ENCODE measurements at regions not wholly inside any gene's neighbourhood (a gene's known extent, or its start where the extent isn't known, plus 50 kb on each side); places are given as distances from the start of the nearest gene placed in this dataset.

DNA sequence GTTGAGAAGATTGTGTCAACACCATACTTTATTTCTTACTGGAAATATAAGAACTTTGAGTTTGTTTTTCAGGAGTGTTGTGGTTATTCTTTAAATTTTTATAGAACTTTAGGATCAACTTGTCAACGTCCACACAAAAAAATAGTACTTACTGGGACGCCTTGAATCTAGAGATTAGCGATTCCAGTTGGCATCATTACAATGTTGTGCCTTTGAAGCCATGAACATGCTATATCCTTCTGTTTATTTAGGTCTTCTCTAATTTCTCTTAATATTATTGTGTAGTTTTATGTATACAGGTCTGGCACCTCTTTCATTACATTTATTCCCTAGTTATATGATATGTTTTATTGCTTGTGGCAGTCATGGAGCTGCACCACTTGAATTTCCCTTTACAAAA is 320.8 kb upstream of the CCDC196 start:
- no peak overlapping the region for H2AFZ ChIP-seq (replicated peaks; ENCODE audit: low read length, poor library complexity)
- H2BK5ac ChIP-seq (ENCODE audit: low read depth, low read length, poor library complexity, severe bottlenecking), result no peak overlapping the region
- H3K4me2 ChIP-seq (ENCODE audit: low read depth, low read length), result no peak overlapping the region
- no peak overlapping the region for H3K14ac ChIP-seq (replicated peaks; ENCODE audit: low read depth, low read length)
- POLR2A ChIA-PET (ENCODE audit: unreplicated experiment), result no interaction called here
- H2BK15ac ChIP-seq (ENCODE audit: low read depth, low read length), result no peak overlapping the region
- no peak overlapping the region for H4K91ac ChIP-seq (ENCODE audit: insufficient read depth, low read depth, low read length)
- no peak overlapping the region for H3K18ac ChIP-seq (ENCODE audit: low read depth, low read length)
- H2BK20ac ChIP-seq (ENCODE audit: low read depth, low read length), result no peak overlapping the region
- DNase-seq (no peak), ATAC-seq (ENCODE audit: low read depth) (no peak)
- TF ChIP-seq RFX5 (IDR thresholded peaks at IDR 0.05; ENCODE audit: low read depth, low read length) (no peak), FOS (IDR thresholded peaks at IDR 0.05; ENCODE audit: low read depth, low read length) (no peak), MAZ (IDR thresholded peaks at IDR 0.05; ENCODE audit: borderline replicate concordance, low read depth, low read length) (no peak), POLR2A (IDR thresholded peaks at IDR 0.05; ENCODE audit: low read depth, low read length) (no peak), CHD1 (IDR thresholded peaks at IDR 0.05; ENCODE audit: low read depth, low read length) (no peak), NFE2L2 (IDR thresholded peaks at IDR 0.05; ENCODE audit: low read depth, low read length) (no peak), MXI1 (IDR thresholded peaks at IDR 0.05; ENCODE audit: borderline replicate concordance, low read depth, low read length) (no peak)
- TF ChIP-seq, protein P1, sequence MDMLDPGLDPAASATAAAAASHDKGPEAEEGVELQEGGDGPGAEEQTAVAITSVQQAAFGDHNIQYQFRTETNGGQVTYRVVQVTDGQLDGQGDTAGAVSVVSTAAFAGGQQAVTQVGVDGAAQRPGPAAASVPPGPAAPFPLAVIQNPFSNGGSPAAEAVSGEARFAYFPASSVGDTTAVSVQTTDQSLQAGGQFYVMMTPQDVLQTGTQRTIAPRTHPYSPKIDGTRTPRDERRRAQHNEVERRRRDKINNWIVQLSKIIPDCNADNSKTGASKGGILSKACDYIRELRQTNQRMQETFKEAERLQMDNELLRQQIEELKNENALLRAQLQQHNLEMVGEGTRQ (IDR thresholded peaks at IDR 0.05; ENCODE audit: low read depth, low read length), result no peak
- H3K4me3 ChIP-seq (ENCODE audit: insufficient read depth, low read depth, low read length), result no peak overlapping the region
- H4K8ac ChIP-seq (ENCODE audit: low read depth in 2 of 2, low read length in 2 of 2), result no peak overlapping the region
- no peak overlapping the region for H4K5ac ChIP-seq (ENCODE audit: low read depth, low read length)
- no peak overlapping the region for H2AK9ac ChIP-seq (replicated peaks; ENCODE audit: low read depth, low read length, poor library complexity)
- in situ Hi-C loops (cut with MboI; ENCODE audit: low sequenced_read_pairs), result no loop called here
- no peaks in the 10 kb centered on the region for H3K4me1 ChIP-seq (ENCODE audit: control insufficient read depth, insufficient read depth, low read length)
- no peak overlapping the region for H3K56ac ChIP-seq (ENCODE audit: extremely low read depth, insufficient read depth, low read length)
- H3K9ac ChIP-seq (ENCODE audit: low read depth, low read length), result no peak overlapping the region
- dilution Hi-C loops (cut with HindIII; ENCODE audit: low sequenced_read_pairs, unreplicated experiment), result no loop called here
- no peak overlapping the region for H3K23ac ChIP-seq (ENCODE audit: low read depth, low read length)
- H4K20me1 ChIP-seq (ENCODE audit: insufficient read depth, low read length), result no peaks in the 10 kb centered on the region
- no peak overlapping the region for H3K27ac ChIP-seq (ENCODE audit: insufficient read depth, low read length)
- BruUV-seq (replicated peaks), result no TSS peak
- WGBS, 2 experiments (ENCODE audit: extremely low coverage in 2 of 2, insufficient read length in 1 of 2), result no CpG with 5 or more reads among the region's 3 CpGs
- H3K36me3 ChIP-seq (ENCODE audit: control insufficient read depth, insufficient read depth, low read length), result no peaks in the 10 kb centered on the region
- H3K9me3 ChIP-seq (ENCODE audit: control insufficient read depth, insufficient read depth, low read length), result peaks cover 5% of the 10 kb centered on the region
- H3K79me1 ChIP-seq (ENCODE audit: low read depth in 1 of 2, low read length in 2 of 2), result no peaks in the 10 kb centered on the region
- intact Hi-C loops (cut with micrococcal nuclease), result no loop called here
- H2BK120ac ChIP-seq (ENCODE audit: low read depth, low read length), result no peak overlapping the region
- H3K9me1 ChIP-seq (ENCODE audit: insufficient read depth, low read length), result no peaks in the 10 kb centered on the region
- no peaks in the 10 kb centered on the region for H3K27me3 ChIP-seq (ENCODE audit: control insufficient read depth, insufficient read depth, low read length)
- no peak overlapping the region for H2AK5ac ChIP-seq (ENCODE audit: low read depth, low read length)
- no peak overlapping the region for H3K4ac ChIP-seq (ENCODE audit: low read depth, low read length)
- CTCF ChIA-PET, result no interaction called here
